CD4-positive, alpha-beta T cell treated with Interleukin-1 beta for 1 hour (primary cell): ENCODE measurements at regions not wholly inside any gene's neighbourhood (a gene's known extent, or its start where the extent isn't known, plus 50 kb on each side); places are given as distances from the start of the nearest gene placed in this dataset.
"Not testable (repeated sequence)": the region's sequence is repeated elsewhere in the genome, so short reads cannot be mapped to it uniquely, and the experiment has no call there.

Source experiments
- DNase-seq, 2 donors: peaks; one replicate each; pipeline ENCODE4 v3.0.0-alpha.2; 2020 to 2022

- DNase-seq = not testable (repeated sequence)
Measured at GRCh38 chr6:140339084-140339483, 964.6 kb upstream of the CITED2 start.

- DNase-seq = no peak
Measured at GRCh38 chr6:140321891-140322290, 947.4 kb upstream of the CITED2 start.

GRCh38 chr6:140320081-140321080 is 945.9 kb upstream of the CITED2 start:
- DNase-seq = no peak

GRCh38 chr6:140319209-140319608 is 944.8 kb upstream of the CITED2 start:
- DNase-seq = no peak

- DNase-seq = no peak
Measured at GRCh38 chr6:140318408-140318807, 944.0 kb upstream of the CITED2 start.

- DNase-seq = no peak
Measured at GRCh38 chr6:140317950-140318349, 943.5 kb upstream of the CITED2 start.

GRCh38 chr6:140316966-140317365 is 942.5 kb upstream of the CITED2 start:
- DNase-seq = no peak

- no peak for DNase-seq
Measured at GRCh38 chr6:140314682-140315081, 940.2 kb upstream of the CITED2 start.

GRCh38 chr6:140311146-140311545 is 936.7 kb upstream of the CITED2 start:
- DNase-seq = no peak

GRCh38 chr6:140303218-140303949 is 928.9 kb upstream of the CITED2 start:
- no peak for DNase-seq

GRCh38 chr6:140300331-140300730 is 925.9 kb upstream of the CITED2 start:
- DNase-seq = no peak

- DNase-seq = no peak
Measured at GRCh38 chr6:140289186-140289585, 914.7 kb upstream of the CITED2 start.

GRCh38 chr6:140285998-140286690 is 911.7 kb upstream of the CITED2 start:
- no peak for DNase-seq

- no peak for DNase-seq
Measured at GRCh38 chr6:140285471-140285870, 911.0 kb upstream of the CITED2 start.

- no peak for DNase-seq
Measured at GRCh38 chr6:140284871-140285270, 910.4 kb upstream of the CITED2 start.

GRCh38 chr6:140283197-140283596 is 908.7 kb upstream of the CITED2 start:
- DNase-seq = no peak

- DNase-seq = no peak
Measured at GRCh38 chr6:140281767-140282166, 907.3 kb upstream of the CITED2 start.

- DNase-seq = no peak
Measured at GRCh38 chr6:140281236-140281635, 906.8 kb upstream of the CITED2 start.

GRCh38 chr6:140276719-140277118 is 902.3 kb upstream of the CITED2 start:
- DNase-seq = no peak

- no peak for DNase-seq
Measured at GRCh38 chr6:140276133-140276532, 901.7 kb upstream of the CITED2 start.

GRCh38 chr6:140275725-140276124 is 901.3 kb upstream of the CITED2 start:
- no peak for DNase-seq

- no peak for DNase-seq
Measured at GRCh38 chr6:140274548-140274947, 900.1 kb upstream of the CITED2 start.

- no peak for DNase-seq
Measured at GRCh38 chr6:140271759-140272377, 897.4 kb upstream of the CITED2 start.
